Pancreas (tissue), 10 donors: ENCODE measurements at regions not wholly inside any gene's neighbourhood (a gene's known extent, or its start where the extent isn't known, plus 50 kb on each side); places are given as distances from the start of the nearest gene placed in this dataset.

Experiments used
- ATAC-seq, 4 donors: fragments of 200-7000 bp; cut with Tn5 transposase; one replicate each; pipeline versions ENCODE4 v1.8.0 to v1.9.1; 2020; ENCODE audit warnings: mild to moderate bottlenecking in 4 of 4, moderate library complexity in 4 of 4
- DNase-seq, 6 donors: peaks; one replicate each; pipeline ENCODE4 v3.0.0-alpha.2; 2020
- FAIRE-seq: peaks from 2 replicates; lab custom pipeline; 2012; peaks lifted over from hg19 to GRCh38; lab: Jason Lieb, UNC
- H3K27ac ChIP-seq, 4 donors: fragments of 200-600 bp; sonication (generic); 1 replicate in 3 of 4; 2 replicates in 1 of 4; pipeline versions ENCODE4 v1.5.0 to v1.8.0; 2020
- H3K27me3 ChIP-seq, 4 donors: fragments of 200-600 bp; one replicate each; pipeline ENCODE4 v1.8.0; 2021
- H3K36me3 ChIP-seq, 3 donors: fragments of 200-600 bp; sonication (generic) in 1 of 3; one replicate each; pipeline versions ENCODE4 v1.5.0 to v1.8.0; 2020 to 2021
- H3K4me1 ChIP-seq, 3 donors: fragments of 200-600 bp; one replicate each; pipeline ENCODE4 v1.8.0; 2021
- H3K4me3 ChIP-seq, 4 donors: fragments of 200-600 bp; sonication (generic) in 2 of 4; one replicate each; pipeline versions ENCODE4 v1.5.0 to v1.8.0; 2020 to 2021
- H3K9me3 ChIP-seq, 4 donors: fragments of 200-600 bp; one replicate each; pipeline ENCODE4 v1.8.0; 2021
- WGBS, 2 donors: extraction: QIAGEN DNeasy Blood & Tissue Kit; methylation state at CpG; one replicate each; pipeline ENCODE4 v1.1.7; 2013; 5-methylcytosine and 5-hydroxymethylcytosine counted together
- intact Hi-C, 3 donors: fragments of 100-400 bp; cut with DNase I; formaldehyde crosslinking; loops; one replicate each; pipeline versions ENCODE4 v1.11.1 to v1.14.2; 2022
- TF ChIP-seq, protein P1 (sequence below), 4 donors: fragments of 200-600 bp; sonication (generic) in 3 of 4; IDR thresholded peaks; one replicate each; pipeline versions ENCODE4 v1.5.0 to v1.8.0; 2021; ENCODE audit warnings: antibody characterized with exemption in 4 of 4
- donor health status: healthy with polysubstance abuse.
- donor health status: DM: no; HTN: no; CAD: no; lungs with moderate emphysema.
- donor health status: DM: no; HTN: no; CAD: no.
- donor health status: control.
- donor health status: control.
- donor health status: Bipolar disorder and iron deficiency.
- donor health status: DM: yes; HTN: yes; CAD: no.
- donor health status: DM: no; HTN: no; CAD: no.
- donor health status: DM: no; HTN: no; CAD: no.
- donor health status: DM: yes; HTN: yes; CAD: no.

DNA sequence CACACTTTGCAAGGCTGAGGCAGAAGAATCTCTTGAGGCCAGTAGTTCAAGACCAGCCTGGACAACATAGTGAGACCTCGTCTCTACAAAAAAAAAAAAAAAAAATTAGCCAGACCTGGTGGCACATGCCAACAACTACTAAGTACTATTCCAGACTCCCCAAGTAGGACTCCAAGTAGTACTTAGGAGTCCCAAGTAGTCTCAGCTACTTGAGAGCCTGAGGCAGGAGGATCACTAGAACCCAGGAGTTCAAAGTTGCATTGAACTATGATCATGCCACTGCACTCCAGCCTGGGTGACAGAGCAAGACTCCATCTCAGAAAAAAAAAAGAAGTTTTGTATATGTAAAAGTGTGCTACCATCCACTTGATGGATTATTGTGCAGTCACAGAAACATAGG is 486.6 kb downstream of the SOX2 start:
- FAIRE-seq, result no peak

DNA sequence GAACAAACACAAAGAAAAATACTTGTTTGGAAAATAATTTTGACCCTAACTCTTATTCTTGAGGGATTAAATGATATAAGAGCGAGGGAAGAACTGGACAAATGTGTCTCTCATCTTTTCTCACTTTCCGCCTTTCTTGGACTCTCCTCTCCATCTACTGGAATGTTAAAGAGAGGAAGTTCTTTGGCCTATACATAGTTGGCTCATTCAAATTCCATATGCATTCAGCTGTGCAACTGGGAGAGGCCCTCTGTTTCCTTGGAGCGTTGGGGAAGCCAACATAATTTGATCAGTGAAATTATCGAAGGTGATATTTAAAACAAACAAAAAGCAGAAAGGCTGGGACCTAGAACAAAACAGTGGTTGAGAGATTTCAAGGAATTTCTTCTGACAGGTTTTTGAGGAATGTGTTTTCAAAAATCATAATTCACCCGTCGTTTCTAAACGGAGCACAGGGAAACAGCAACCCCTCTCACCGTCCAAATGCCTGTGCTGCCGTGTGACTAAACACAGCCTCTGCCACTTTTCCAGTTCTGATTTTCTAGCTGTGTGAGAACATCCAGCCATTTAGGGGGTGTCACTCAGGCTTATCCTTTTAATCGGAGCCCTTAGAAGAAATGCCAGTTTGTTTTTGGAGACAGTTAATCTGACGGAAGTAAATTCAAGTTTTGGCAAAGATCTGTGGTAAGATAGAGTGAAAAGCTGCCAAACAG is 489.9 kb downstream of the SOX2 start:
- no peak for FAIRE-seq
- TF ChIP-seq, protein P1, sequence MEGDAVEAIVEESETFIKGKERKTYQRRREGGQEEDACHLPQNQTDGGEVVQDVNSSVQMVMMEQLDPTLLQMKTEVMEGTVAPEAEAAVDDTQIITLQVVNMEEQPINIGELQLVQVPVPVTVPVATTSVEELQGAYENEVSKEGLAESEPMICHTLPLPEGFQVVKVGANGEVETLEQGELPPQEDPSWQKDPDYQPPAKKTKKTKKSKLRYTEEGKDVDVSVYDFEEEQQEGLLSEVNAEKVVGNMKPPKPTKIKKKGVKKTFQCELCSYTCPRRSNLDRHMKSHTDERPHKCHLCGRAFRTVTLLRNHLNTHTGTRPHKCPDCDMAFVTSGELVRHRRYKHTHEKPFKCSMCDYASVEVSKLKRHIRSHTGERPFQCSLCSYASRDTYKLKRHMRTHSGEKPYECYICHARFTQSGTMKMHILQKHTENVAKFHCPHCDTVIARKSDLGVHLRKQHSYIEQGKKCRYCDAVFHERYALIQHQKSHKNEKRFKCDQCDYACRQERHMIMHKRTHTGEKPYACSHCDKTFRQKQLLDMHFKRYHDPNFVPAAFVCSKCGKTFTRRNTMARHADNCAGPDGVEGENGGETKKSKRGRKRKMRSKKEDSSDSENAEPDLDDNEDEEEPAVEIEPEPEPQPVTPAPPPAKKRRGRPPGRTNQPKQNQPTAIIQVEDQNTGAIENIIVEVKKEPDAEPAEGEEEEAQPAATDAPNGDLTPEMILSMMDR (IDR thresholded peaks at IDR 0.05), result no peak
- Histone ChIP-seq H3K4me1 (no peaks in the 10 kb centered on the region), H3K27ac (no peak overlapping the region), H3K27me3 (peaks cover 0 to 3% (median 0%) of the 10 kb centered on the region in 4 donors), H3K4me3 (no peak overlapping the region), H3K9me3 (no peaks in the 10 kb centered on the region), H3K36me3 (no peaks in the 10 kb centered on the region)
- no peak for DNase-seq
- WGBS, 2 donors, result 27 to 32% methylated on average over 11 of the region's 11 CpGs
- no peak for ATAC-seq
- intact Hi-C loops, result no loop called here

More for the DNA sequence above, 486.6 kb downstream of the SOX2 start:
- no peak for DNase-seq
- 53 to 100% methylated on average over 1 of the region's 1 CpG for WGBS, 2 donors
- ATAC-seq, result no peak
- H3K27me3 ChIP-seq, result peaks cover 0 to 3% (median 0%) of the 10 kb centered on the region in 4 donors
- H3K27ac ChIP-seq, result no peak overlapping the region
- H3K4me1 ChIP-seq, result no peaks in the 10 kb centered on the region
- H3K36me3 ChIP-seq, result no peaks in the 10 kb centered on the region
- TF ChIP-seq, protein P1 (IDR thresholded peaks at IDR 0.05), result no peak
- H3K9me3 ChIP-seq, result no peaks in the 10 kb centered on the region
- H3K4me3 ChIP-seq, result no peak overlapping the region
- intact Hi-C loops, result no loop called here

DNA sequence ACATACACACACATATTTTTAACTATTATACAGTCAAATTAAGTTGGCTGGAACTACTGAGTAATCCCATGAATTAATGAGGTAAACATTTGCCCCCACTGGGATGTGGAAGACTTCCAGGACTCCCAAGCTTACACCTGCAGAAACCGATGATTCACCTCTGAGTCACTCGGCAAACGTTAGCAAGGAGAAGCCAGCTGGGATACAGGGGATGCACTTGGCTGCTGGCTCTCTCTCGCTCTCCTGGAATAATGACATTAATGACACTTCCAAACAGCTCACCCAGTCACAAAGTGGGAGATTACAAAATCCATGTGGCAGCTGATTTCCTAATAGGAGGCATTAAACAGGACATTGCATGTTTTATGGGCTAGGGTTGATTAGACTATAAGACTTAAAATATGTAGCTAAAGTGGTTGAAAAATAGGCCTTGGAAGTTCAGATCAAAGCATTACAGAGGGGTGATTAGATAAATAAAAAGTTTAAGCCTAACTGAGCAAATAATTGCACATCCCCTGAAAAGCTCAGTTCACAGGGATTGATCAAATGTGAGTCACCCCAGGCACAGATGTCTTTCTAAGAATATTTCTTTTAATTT is 500.9 kb downstream of the SOX2 start:
- Histone ChIP-seq H3K4me1 (peaks cover 0 to 10% (median 0%) of the 10 kb centered on the region in 3 donors), H3K27me3 (no peaks in the 10 kb centered on the region), H3K27ac (peak overlapping the region in 1 of 4 donors; percentile 28), H3K9me3 (no peaks in the 10 kb centered on the region), H3K36me3 (no peaks in the 10 kb centered on the region), H3K4me3 (no peak overlapping the region)
- DNase-seq (peak in 3 of 6 donors; percentile 14 to 74 (median 50)), ATAC-seq (peak; percentile 84 to 96 (median 90)), FAIRE-seq (no peak)
- TF ChIP-seq, protein P1 (IDR thresholded peaks at IDR 0.05), result no peak
- WGBS, 2 donors, result 9 to 12% methylated on average over 4 of the region's 4 CpGs
- intact Hi-C loops, result no loop called here

DNA sequence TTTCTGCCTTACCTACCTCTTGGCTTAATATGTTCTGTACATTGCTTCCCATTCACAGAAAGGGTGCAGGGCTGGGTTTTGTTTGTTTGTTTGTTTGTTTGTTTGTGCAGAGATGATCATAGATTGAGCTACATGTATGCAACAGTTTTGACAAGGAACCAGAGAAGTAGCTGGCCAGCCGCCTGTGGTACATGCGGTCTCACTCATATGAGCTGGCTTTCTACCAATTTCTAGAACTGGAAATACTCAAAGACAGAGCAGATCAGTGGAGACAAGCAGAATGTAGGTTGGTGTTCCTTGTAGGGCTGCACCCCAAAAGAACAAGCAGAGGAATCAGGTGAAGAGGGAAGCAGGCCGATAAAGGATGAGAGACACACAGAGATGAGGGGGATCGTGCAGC is 502.7 kb downstream of the SOX2 start:
- WGBS, 2 donors, result 58 to 79% methylated on average over 4 of the region's 4 CpGs
- Histone ChIP-seq H3K36me3 (no peaks in the 10 kb centered on the region), H3K9me3 (no peaks in the 10 kb centered on the region), H3K4me1 (peaks cover 0 to 10% (median 0%) of the 10 kb centered on the region in 3 donors), H3K27ac (no peak overlapping the region), H3K27me3 (no peaks in the 10 kb centered on the region), H3K4me3 (no peak overlapping the region)
- FAIRE-seq (no peak), ATAC-seq (no peak), DNase-seq (no peak)
- intact Hi-C loops, result no loop called here
- TF ChIP-seq, protein P1 (IDR thresholded peaks at IDR 0.05), result no peak

DNA sequence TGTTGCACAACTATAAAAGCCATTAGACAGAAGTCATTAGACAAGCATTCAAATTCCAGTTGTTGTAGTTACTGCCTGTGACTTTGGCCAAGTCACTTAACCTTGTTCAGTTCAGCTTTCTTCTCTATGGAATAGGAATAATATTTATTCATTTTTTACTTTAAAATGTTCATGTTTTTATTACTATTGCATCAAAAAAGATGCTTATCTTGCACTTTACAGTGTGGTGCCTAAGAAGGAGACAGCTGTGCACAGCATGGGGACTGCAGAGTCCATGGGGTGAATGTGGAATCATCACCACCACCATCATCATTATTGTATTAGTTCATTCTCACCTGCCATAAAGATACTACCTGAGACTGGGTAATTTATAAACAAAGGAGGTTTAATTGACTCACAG is 504.2 kb downstream of the SOX2 start:
- no peaks in the 10 kb centered on the region for H3K36me3 ChIP-seq
- H3K27me3 ChIP-seq, result no peaks in the 10 kb centered on the region
- no peak overlapping the region for H3K4me3 ChIP-seq
- FAIRE-seq, result no peak
- intact Hi-C loops, result no loop called here
- ATAC-seq, result no peak
- TF ChIP-seq, protein P1 (IDR thresholded peaks at IDR 0.05), result no peak
- no peak for DNase-seq
- no peak overlapping the region for H3K27ac ChIP-seq
- H3K4me1 ChIP-seq, result peaks cover 0 to 10% (median 0%) of the 10 kb centered on the region in 3 donors
- H3K9me3 ChIP-seq, result no peaks in the 10 kb centered on the region
